ENCODE measurements at regions not wholly inside any gene's neighbourhood (a gene's known extent, or its start where the extent isn't known, plus 50 kb on each side); places are given as distances from the start of the nearest gene placed in this dataset.

GRCh38 chr2:195319548-195320412 lies 337.2 kb upstream of the SLC39A10 start:
- Histone ChIP-seq H3K9me3 (ENCODE audit: control insufficient read depth in 1 of 2, insufficient read depth in 1 of 2, low read depth in 1 of 2, low read length in 2 of 2) (no peaks in the 10 kb centered on the region), H3K9me2 (ENCODE audit: insufficient read depth) (no peaks in the 10 kb centered on the region), H3K9ac (ENCODE audit: low read length) (no peak overlapping the region), H3K4me2 (ENCODE audit: low read length) (peak overlapping the region; percentile 4; the same call in 1 of the 2 replicates), H4K20me1 (ENCODE audit: insufficient read depth) (no peaks in the 10 kb centered on the region), H3K27me3 (ENCODE audit: insufficient read depth, low read length) (no peaks in the 10 kb centered on the region), H3K4me1 (ENCODE audit: control insufficient read depth in 1 of 2, insufficient read depth in 2 of 2, low read length in 2 of 2) (peaks cover 2 to 3% of the 10 kb centered on the region in 2 experiments; a peak in 2 of 4 replicates), H3K27ac (ENCODE audit: low read depth, low read length) (no peak overlapping the region), H3K4me3 (replicated peaks in 1 of 2; ENCODE audit: low read depth in 1 of 2, low read length in 2 of 2) (no peak overlapping the region), H2AFZ (ENCODE audit: low read depth, low read length, poor library complexity, severe bottlenecking) (no peak overlapping the region), H3K36me3 (ENCODE audit: control insufficient read depth in 1 of 2, insufficient read depth in 2 of 2, low read length in 2 of 2) (no peaks in the 10 kb centered on the region), H3K79me2 (ENCODE audit: insufficient read depth, low read length) (no peaks in the 10 kb centered on the region)
- no TSS peak for BruUV-seq (replicated peaks)
- intact Hi-C loops (cut with micrococcal nuclease), result loop anchor here (2.0 to 10.0 kb wide), 5 partner anchors 343 to 1625 kb away; no protein-coding TSS in a partner anchor
- TF ChIP-seq REST (IDR thresholded peaks at IDR 0.05; ENCODE audit: low read depth) (no peak), ZNF274 (IDR thresholded peaks at IDR 0.05; ENCODE audit: low read depth, low read length) (no peak), ZBTB33 (IDR thresholded peaks at IDR 0.05; ENCODE audit: extremely low read depth, insufficient replicate concordance, low read length) (no peak), SRF (IDR thresholded peaks at IDR 0.05; ENCODE audit: low read depth) (no peak), CBX3 (IDR thresholded peaks at IDR 0.05; ENCODE audit: low read depth) (no peak), POLR2AphosphoS5 (IDR thresholded peaks at IDR 0.05; ENCODE audit: low read depth, low read length) (no peak), ATF3 (IDR thresholded peaks at IDR 0.05) (no peak), ZFX (IDR thresholded peaks at IDR 0.05) (no peak), YY1 (IDR thresholded peaks at IDR 0.05; ENCODE audit: extremely low read depth, insufficient replicate concordance, low read depth, low read length) (no peak), EZH2 (IDR thresholded peaks at IDR 0.05) (no peak), JUND (IDR thresholded peaks at IDR 0.05) (no peak), MAX (IDR thresholded peaks at IDR 0.05) (no peak), RAD21 (IDR thresholded peaks at IDR 0.05; ENCODE audit: low read depth) (no peak), TCF7L2 (IDR thresholded peaks at IDR 0.05; ENCODE audit: borderline replicate concordance, extremely low read depth, insufficient read depth, insufficient read length) (no peak), CEBPB (IDR thresholded peaks at IDR 0.05; ENCODE audit: low read depth) (no peak), CTCF (IDR thresholded peaks at IDR 0.05 in 2 of 3, conservative IDR thresholded peaks at IDR 0.05 in 1 of 3; ENCODE audit: borderline replicate concordance in 1 of 3, insufficient read depth in 1 of 3, low read depth in 2 of 3, low read length in 2 of 3) (no peak), FOSL1 (IDR thresholded peaks at IDR 0.05; ENCODE audit: low read depth) (no peak), EGR1 (IDR thresholded peaks at IDR 0.05; ENCODE audit: low read depth) (no peak)
- ATAC-seq, result no peak
- ChIA-PET CTCF (interaction anchor here (1.0 to 1.7 kb wide), 3 partner anchors 13 to 340 kb away, joined by 3 to 5 read pairs (median 4); no protein-coding TSS in a partner anchor), RAD21 (ENCODE audit: low non-redundant PET in 1 of 2, low total read pairs in 2 of 2, uncharacterized antibody in 2 of 2, unreplicated experiment in 2 of 2) (no interaction called here), POLR2A (no interaction called here)
- no peak for DNase-seq (ENCODE audit: low read depth, low spot score)

Data from HCT116 (cell line).